SIG-M5 (cell line): ENCODE measurements at regions not wholly inside any gene's neighbourhood (a gene's known extent, or its start where the extent isn't known, plus 50 kb on each side); places are given as distances from the start of the nearest gene placed in this dataset.

Source experiments
- DNase-seq: peaks from one replicate; lab custom pipeline; 2025; lab: John Stamatoyannopoulos, UW

DNA sequence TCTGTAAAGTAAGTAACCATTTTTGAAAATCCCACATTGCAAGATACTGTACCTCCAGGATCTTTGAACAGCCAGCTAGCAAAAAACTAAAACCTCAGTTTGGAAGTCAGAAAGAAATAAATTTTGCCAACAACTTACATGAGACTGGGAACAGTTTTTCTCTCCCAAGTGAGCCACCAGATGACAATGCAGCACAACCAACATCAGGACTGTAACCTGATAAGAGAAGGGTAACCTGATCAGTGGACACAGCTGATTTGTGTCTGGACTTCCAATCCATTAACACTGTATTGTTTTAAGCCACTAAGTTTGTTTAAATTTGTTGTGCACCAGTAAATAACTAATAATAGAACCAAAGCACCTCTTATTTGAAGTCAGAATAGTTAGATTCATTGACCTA, 923.3 kb downstream of the FAT4 start:
- no peak for DNase-seq

DNA sequence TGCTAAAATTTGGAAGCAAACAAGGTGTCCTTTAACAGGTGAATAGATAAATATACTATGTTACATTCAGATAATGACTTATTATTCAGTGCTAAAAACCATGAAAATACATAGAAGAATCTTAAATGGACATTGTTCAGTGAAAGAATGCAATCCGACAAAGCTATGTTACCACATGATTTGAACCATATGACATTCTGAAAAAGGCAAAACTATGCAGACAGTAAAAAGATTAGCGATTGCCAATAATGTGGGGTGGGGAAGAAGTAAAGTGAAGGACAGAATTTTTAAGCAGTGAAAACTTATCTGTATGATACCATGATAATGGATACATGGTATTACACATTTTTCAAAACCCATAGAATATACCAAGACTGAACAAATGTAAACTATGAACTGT, 926.9 kb downstream of the FAT4 start:
- no peak for DNase-seq

DNA sequence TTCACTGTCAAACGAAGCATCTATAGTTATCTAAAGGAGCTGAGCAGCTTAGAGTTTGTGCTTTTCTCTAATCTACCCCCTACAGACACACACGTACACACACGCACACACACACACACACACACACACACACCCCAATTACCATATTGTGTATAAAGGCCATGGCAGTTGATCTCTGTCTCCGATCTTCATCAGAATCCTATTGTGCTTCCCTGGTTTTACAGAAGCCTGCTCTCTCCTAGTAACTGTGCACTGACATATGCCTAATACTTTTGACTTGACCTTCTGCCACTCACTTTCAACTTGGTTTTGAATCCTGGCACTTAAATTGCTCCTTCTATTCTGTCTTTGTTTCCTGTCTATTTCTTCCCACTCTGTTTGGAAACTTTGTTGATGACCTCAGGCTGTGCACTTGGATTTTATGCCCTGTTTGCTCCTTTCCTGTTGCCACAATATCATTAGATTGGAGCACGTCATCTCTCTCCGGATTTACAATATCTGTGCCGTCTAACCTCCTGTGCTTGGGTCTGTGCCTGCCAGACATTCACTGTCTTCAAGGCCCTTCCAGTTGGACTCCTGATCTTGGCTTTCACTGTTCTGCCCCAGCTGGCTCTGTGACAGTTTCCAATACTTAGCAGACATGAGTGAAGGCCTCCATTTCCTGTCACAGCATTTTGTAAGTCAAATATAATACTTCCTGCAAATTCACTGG, 928.1 kb downstream of the FAT4 start:
- DNase-seq = no peak

DNA sequence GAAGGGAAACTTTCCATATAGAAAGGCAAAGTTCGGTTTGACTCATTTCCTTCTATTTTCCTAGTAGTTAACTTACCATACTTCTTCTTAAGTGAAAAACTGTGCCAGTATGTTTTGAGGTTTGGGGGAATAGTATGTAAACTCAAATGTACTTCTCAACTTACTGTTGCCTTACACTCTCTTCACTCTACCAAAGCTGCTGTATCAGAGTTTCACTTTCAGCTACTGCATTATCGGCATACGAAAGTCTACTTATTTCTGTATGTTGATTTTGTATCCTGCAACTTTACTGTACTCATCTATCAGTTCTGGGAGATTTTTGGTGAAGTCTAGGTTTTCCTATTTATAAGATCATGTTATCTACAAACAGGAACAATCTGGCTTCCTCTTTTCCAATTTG, 932.7 kb downstream of the FAT4 start:
- no peak for DNase-seq

DNA sequence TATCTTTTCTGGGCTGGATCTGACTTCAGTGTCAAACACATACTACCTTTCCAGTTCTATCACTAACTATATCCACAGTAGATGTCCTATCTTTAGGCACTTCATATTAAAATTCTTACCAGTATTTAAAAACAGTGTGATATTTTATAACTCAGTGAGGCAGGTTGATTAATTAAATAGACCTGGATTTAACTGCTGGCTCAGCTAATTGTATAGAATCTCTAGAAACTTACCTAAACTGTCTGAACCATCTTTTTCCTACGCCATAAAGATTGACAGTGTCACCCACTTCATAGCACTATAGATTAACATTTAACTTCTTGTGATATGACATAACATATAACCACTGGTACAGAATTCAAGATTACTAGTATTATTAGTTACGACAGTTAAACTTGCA, 935.3 kb downstream of the FAT4 start:
- DNase-seq = no peak

DNA sequence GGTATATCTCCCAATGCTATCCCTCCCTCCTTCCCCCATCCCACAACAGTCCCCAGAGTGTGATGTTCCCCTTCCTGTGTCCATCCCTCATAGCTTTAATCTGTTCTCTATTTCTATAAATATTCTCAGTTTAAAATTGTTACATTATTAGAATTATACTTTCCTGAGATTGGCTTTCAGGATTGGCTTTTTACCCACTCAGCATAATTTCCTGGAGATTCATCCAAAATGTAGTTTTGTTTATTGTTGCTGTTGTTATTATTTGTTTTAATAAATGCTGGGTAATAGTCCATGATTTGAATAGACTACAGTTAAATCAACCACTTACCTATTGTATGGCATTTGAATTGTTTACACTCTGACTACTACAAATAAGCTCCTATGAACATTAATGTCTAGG, 936.4 kb downstream of the FAT4 start:
- no peak for DNase-seq

DNA sequence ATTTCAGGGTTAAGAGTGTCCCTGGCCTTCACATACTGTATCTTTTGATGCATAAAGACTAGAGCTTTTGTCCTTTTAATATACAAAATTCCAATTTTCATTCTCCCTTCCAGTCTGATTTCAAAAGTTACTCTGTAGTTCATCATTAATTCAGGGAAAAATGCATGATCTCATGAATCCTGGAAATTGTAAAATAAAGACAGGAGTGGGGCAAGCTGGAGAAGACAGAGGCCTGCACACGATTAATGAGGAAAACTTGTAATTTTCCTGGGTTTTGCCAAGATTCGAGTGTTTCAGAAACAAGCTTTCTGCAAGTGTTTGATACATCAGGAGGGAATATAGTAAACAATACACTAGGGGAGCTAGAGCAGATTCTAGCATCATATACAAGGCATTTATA, 947.9 kb downstream of the FAT4 start:
- no peak for DNase-seq

DNA sequence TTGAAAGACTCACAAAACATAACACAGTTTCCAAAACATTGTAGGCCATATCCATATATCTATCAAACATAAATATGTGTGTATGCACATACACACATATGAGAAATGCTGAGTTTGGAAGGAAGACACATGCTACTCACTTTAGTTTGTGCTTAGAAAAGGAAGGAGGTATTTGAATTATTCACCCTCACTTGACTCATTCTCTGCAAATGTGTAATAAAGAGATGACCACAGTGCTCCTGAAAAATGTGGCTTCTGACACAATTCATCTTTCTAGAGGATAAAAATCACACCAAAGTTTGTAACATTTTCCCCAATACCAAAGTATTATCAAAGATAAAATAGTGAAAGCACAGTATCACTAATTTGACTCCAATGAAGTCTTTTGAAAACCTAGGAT, 950.1 kb downstream of the FAT4 start:
- DNase-seq = no peak

DNA sequence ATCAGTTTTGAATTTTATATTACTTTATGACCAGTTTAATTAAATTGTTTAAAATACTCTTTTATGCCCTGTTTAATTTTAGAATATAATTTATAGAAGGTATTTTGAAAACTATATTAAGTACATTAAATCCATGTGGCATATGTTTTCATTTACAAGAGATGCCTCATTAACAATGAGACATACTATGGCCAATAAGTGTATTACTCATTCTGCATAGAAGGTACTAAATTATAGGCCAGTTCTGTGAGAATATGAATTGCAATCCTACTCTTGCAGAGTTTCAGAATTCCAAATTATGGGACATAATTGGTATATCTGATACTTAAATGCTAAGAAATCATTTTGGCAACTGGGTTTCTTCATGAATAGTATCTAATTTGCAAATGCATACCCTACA, 951.1 kb downstream of the FAT4 start:
- DNase-seq = no peak

DNA sequence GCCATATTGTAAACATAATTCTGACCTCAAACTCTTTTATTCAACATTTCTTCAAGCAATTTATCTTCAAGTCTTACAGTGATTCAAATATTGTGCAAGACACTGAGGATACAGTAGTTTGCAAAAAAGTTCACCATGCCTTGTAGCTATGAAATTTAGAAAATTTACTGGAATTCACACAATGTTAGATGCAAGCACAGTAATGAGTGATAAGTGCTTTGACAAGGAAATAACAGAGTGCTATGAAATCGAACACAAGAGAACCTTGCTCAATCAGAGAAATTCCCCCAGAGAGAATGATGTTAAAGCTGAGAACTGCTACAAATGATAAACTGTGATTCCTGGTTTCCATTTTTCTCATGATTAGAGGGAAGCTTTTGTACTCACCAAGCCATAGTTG, 952.9 kb downstream of the FAT4 start:
- DNase-seq = no peak

DNA sequence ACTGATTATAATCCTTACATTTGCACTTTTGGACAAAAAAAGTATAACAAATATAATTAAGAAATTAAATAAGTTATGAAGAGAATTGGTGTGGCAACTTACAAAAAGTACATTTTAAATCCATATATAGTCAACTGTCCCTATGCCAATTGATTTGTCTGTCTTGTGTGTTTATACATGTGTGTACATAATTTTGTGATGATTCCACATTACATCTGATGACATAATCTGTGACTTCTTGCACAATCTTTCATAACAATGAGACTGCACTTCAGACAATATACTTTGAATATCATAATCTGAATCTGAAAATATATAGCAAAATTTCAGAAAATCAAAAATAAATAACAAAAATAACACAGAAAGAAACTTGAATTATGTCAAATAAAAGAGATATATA, 953.4 kb downstream of the FAT4 start:
- DNase-seq = no peak

DNA sequence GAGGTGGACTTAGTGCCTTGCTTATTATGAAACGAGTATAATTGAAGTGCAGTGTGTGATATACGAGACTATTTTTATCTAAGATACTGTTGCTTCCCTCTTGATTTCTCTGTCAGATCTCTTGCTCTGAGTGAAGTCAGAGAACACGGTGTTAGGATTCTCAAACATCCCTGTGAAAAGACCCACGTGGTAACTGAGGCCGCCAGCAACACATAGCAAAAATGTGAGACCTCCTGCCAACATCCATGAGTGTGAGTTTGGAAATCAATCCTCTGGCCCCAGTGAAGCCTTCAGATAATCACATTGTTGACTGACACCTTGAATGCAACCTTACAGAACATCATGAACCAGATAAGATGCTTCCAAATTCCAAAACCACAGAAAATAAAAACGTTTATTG, 954.4 kb downstream of the FAT4 start:
- DNase-seq = no peak

DNA sequence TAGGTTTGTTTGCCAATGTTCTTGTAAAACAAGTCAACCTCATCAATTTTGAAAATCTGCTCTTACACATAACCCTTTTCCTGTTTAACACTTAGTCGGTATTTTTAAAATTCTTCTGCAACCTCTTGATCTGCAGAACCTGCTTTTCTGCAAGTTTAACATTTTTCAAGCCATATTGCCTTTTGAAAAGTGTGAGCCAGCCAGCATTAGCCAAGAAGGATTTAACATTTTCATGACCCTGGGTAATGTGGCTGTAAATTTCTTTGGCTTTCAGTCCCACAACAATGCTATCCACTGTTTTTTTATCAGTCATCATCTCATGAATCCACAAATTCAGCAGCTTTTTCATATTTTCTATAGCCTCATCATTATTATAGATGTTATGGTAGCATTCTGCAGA, 956.5 kb downstream of the FAT4 start:
- DNase-seq = no peak

DNA sequence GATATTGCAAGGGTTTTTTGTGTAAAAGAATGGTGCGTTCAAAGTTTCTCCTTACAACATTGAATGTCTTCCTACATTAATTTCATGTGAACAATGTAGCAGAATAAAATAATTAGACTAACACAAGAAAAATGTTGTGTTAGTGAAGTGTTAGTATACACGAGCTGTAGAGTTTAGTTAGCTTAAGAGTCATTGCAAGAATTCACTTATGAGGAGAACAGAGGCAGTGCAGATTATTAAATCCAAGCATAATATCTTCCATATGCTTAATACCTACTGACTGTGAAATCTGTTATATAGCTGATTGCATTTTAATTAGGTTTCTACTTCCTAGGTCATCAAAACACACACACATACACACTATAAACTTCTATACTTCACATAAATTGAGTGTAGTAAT, 959.0 kb downstream of the FAT4 start:
- no peak for DNase-seq

DNA sequence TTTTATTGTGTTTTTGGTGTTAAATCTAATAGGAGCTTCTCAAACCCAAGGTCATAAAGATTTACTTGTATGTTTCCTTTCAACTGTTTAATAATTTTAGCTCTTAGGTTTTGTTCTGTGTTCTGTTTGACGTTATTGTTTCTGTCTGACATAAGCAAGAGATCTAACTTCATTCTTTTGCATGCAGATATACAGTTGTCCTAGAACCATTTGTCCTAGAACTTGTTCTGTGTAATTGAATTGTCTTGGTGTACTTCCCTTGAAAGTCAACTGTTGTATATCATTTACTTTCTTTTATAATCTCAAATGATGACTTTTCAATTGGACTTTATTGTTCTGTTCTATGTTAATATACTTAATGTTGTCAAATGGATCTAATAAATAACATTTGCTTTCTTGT, 977.1 kb downstream of the FAT4 start:
- DNase-seq = no peak

DNA sequence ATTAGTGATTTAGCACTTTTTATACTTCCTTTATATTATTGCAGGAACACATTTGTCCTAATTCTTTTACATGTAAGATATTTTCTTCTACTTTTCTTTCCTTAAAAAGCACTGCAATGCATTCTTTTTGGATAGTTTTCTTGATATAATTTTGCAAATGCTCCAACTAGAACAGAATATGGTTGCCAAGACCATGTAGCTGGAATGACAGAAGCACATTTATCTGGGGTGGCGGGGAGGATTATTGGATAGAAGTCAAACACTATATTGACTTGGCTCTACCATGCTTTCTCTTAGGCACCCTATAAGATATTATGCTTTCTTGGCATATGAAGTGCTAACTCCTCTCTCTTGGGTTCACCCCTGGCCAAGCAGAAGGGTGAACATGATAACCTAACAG, 983.5 kb downstream of the FAT4 start:
- no peak for DNase-seq

DNA sequence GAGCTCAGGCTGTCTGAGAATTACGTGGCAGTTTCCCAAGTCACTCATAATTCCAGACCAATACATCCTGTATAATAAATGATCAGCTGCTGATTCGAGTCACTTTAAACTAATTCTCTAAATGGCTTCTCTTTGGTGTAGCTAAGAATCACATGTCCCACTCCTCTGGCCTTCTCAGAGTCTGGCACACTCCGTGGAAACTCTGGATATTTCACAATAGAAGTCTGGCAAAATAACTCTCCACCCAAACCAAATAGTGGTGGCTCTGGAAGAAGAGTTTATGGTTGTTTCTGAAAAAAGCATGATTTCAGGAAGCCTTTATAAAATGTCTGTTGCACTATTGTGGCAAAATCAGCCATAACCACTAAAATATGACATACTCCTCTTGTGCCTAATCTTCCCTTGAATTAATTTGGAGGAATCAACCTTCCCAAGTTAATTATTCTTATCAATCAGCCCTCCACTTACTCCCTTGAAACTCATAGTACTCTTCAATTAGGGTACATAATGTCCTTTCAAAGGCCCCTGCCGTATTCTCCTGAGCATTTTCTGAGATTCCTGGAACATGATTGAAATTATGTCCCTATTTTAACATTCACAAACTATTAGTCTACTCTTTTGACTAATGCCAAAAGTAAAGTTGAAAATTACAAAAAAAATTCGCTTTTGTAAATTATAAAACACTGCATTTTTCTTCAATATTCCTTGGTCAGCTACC, 991.6 kb downstream of the FAT4 start:
- DNase-seq = no peak

DNA sequence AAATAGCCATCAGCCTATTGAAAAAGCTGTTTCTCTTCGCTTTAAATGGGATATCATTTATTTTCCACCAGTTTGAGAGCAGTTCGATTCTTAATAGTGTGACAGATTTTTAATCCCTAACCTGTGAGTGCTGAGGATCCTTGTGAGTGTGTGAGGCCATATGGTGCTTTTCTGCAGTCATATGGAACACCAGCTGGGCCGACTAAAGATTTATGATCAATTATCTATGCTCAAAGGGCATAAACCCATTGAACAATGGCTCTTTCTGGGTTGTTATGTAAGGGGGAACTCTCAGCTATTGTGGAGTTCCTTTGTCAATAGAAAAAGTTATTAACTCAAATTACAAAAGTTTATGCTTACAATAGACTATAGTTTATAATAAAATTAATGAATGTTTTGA, 1003.6 kb downstream of the FAT4 start:
- DNase-seq = no peak

DNA sequence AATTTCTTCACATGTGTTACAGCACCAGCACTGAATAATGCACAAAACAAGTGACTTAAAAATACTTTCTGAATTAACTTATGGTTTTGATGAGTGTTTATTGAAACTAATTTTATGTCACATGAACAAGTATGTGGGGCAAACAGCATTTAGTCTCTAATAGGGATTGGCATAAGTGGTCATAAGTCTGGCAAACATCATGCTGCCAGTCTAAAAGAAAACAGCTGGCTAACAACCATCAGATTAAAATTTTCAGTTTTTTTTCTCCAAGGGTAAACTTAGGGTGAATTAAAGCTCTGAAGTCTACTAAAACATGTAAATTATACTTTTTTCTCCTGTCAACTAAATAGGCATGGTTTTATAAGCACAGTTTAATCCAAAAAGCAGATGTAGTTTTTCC, 1014.2 kb downstream of the FAT4 start:
- DNase-seq = no peak

DNA sequence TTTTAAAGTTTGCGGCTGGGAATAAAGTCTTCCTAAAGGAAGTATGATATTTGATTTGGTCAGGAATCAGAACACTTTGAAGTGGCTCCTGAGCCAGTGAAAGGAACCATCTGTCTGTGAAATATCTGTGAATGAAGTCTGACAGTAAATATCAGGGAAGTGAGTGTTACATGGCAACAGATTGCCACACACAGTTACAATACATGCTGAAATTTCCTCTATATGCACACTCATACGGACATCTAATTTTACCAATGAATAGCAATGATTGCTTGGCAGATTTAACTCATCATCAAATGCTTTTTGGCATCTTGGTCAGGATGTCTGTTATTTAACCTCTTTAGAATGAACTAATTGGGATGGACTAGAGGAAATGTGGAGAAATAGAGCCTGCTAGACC, 1023.8 kb downstream of the FAT4 start:
- DNase-seq = no peak

DNA sequence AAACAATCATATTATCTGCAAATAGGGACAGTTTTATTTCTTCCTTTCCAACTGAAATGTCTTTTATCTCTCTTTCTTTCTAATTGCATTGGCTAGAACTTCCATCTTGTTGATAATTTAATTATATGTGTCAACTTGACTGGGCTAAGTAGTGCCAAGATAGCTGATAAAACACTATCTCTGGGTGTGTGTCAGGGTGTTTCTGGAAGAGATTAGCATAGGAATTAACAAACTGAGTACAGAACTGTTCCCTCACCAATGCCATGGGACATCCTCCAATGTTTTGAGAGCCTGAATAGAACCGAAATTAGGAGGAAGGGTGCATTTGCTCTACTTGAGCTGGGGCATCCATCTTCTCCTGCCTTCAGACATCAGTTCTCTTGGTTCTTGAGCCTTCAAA, 1027.2 kb downstream of the FAT4 start:
- no peak for DNase-seq

DNA sequence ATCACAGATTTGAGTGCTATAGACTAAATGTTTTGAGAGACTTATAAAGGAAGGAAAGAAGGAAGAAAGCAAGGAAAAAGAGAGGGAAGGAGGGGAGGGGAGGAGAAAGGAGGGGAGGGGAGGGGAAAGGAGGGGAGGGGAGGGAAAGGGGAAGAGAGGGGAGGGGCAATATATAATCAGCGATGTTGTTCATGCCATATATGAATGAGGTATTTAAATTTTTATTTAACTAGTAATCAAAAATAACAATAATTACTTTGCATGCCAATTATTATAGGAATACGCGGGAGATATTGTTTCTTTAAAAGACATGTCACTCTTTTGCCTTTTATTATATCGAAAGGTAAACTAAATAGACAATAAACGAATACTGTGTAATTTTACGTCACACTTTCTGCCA, 1029.7 kb downstream of the FAT4 start:
- no peak for DNase-seq

DNA sequence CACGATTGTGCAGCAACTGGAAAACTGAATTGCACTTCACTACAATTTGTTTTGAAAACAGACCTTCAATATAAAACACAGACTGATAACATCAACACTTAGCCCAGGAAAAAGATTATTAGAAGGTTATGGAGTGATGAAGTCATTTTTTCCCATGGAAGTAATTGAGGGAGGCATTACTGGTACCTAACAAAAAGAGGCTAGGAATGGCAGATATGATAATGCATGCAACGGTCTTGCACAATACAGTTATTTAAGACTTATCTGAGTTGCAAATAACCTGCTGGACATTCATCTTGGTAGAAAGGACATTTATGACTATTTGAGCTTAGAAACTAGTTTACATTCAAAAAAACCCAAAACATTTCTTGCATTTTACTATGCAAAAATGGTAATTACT, 1031.9 kb downstream of the FAT4 start:
- DNase-seq = no peak

DNA sequence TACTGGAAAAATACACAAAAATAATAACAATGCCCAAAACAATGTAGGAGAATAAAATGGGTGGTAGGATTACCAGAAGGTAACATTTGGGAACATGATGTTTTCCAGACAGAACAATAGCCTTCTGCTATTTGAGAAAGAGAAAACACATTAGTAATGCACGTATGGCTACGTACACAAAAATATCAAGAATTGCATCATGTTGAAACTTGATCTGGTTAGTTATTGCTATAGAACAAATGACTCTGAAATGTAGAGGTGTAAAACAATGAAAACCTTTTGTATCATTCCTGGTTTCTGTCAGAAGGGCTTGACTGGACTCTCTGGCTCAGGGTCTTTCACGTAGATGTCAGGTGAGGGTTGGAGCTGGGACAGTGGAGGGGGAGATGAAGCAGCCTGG, 1040.0 kb downstream of the FAT4 start:
- no peak for DNase-seq
